Fibroblast of villous mesenchyme (primary cell): ENCODE measurements at regions not wholly inside any gene's neighbourhood (a gene's known extent, or its start where the extent isn't known, plus 50 kb on each side); places are given as distances from the start of the nearest gene placed in this dataset.

ENCODE experiments used
- DNase-seq: peaks from one replicate; pipeline ENCODE4 v3.0.0-alpha.2; 2010; ENCODE audit warnings: low read depth
- H3K4me3 ChIP-seq: 2 replicates; pipeline ENCODE4 v1.5.1; 2011; ENCODE audit warnings: low read depth, mild to moderate bottlenecking, low read length
- CTCF ChIP-seq: IDR thresholded peaks from 2 replicates; pipeline ENCODE4 v1.5.1; 2012; ENCODE audit warnings: low read depth, mild to moderate bottlenecking, low read length; ENCODE audit not compliant: insufficient read depth

DNA sequence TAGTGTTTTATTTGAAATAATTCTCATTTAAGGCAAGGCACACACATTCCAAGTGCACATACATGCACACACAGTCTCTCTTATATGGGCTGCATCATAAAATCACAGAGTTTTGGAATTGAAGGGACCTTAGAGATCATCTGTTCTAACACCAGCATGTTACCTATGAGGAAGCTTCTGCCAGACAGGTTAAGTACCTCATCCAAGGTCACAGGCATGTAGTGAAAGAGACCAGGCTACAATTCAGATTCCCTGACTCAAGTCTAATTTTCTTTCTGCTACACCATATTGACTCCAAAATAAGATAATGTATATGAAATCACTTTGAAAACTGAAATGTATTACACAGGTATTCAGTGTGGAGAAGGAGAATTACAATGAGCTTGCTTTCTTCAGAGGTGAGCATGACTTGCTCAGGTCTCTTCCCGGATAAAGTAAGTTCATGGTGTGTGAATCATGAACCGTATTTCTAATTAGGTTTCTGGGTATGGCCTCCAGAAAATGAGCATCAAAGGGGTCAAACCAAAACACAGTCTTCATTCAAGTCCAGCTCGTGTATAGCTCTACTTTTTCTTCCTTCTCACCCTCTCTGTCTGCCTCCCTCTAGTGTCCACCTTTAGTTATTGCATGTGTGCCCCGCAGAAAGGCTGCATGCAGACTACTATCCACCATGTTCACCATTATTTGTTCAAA lies 411.9 kb downstream of the FUT8 start:
- peak; percentile 97 for TF ChIP-seq CTCF
- peak; percentile 76 for DNase-seq
- H3K4me3 ChIP-seq: no peak overlapping the region

GRCh38 chr14:65824978-65825299 lies 412.4 kb downstream of the FUT8 start:
- DNase-seq: no peak
- no peak overlapping the region for H3K4me3 ChIP-seq
- TF ChIP-seq CTCF: no peak

DNA sequence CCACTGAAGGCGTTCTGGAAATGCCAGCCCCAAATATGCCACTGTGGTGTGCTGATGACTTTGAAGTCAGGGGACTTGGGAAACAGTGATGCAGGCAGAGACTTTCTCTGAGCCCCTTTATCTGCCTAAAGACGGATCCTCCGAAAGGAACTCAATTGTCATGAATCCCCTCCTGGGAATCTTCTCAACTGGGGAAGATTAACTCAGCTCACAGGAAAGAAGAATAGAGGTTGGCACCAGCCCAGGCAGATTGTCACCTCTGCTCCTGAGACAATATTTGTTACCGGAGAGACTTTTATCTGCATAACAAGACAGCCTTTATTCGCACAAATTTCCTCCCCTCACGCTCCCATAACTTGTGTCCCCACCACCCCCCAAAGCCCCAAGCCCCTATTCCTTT lies 414.4 kb downstream of the FUT8 start:
- no peak overlapping the region for H3K4me3 ChIP-seq
- TF ChIP-seq CTCF: no peak
- DNase-seq: no peak

DNA sequence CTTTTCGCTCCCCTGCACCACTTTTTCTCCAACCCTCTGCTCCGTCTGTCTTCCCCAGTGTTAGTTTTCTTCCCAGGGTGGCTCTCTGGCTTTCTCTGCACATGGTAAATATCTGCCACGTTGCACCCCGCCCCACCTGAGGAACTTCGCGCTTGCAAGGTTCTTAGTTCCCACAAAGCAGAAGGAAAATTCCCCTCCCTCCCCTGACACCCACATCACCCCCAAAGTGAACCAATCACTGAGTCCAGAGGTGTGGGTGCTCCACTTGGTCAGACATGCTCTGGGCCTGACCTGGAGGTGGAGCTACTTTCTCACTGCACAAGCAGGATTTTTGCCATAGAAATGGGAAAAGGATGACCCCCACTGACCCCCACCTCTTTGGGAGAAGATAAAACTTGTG lies 415.0 kb downstream of the FUT8 start:
- DNase-seq: no peak
- no peak overlapping the region for H3K4me3 ChIP-seq
- no peak for TF ChIP-seq CTCF

DNA sequence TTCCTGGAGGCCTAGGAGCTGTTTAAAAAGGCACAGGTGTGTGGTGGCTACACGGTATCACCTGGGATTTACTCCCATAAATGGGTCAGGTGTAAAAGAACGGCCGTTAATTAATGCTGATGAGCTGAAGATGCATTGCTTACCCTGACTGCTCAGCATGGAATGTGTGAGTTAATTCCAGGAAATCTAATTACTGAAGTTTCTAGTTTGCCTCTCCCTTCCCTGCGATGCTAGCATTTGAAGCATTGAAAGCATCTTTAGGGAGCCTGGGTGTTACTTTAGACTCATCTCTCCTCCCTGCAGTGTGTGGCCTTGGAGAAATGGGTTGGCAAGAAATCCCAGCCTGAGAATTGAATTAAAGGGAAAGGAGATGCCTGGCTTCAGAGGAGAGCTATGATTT lies 415.9 kb downstream of the FUT8 start:
- no peak for DNase-seq
- no peak for TF ChIP-seq CTCF
- H3K4me3 ChIP-seq: no peak overlapping the region

- TF ChIP-seq CTCF: peak; percentile 35
- no peak overlapping the region for H3K4me3 ChIP-seq
- DNase-seq: no peak
Measured at GRCh38 chr14:65832431-65833266, 420.1 kb downstream of the FUT8 start.
